ENCODE measurements at regions not wholly inside any gene's neighbourhood (a gene's known extent, or its start where the extent isn't known, plus 50 kb on each side); places are given as distances from the start of the nearest gene placed in this dataset.

DNA sequence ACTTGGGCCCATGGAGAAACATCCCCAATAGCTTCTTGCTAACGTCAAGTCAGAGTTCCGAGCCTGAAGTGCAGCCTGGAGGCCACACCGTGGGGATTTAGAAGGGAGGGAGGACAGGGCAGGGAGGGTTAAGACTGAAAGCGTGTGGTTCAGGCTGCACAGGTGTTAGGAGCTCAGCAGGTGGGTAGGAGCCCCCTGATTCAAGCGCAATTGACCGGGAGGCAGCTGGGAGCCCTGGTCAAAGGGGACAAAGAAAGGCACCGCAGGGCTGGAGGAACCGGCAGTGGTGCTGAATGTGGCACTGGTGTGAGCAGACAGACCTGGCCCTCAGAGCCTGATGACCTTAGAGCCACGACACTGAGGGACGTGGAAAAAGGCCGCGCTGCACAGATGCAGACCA, 149.6 kb downstream of the TMEM18 start:
- TF ChIP-seq GABPA (IDR thresholded peaks at IDR 0.05; ENCODE audit: low read depth) = no peak
- TF ChIP-seq, protein P1, sequence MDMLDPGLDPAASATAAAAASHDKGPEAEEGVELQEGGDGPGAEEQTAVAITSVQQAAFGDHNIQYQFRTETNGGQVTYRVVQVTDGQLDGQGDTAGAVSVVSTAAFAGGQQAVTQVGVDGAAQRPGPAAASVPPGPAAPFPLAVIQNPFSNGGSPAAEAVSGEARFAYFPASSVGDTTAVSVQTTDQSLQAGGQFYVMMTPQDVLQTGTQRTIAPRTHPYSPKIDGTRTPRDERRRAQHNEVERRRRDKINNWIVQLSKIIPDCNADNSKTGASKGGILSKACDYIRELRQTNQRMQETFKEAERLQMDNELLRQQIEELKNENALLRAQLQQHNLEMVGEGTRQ (IDR thresholded peaks at IDR 0.05; ENCODE audit: borderline replicate concordance, low read depth, low read length) = no peak
- no peak for TF ChIP-seq POLR2AphosphoS5 (IDR thresholded peaks at IDR 0.05; ENCODE audit: low read depth, low read length)
- TF ChIP-seq SMC3 (IDR thresholded peaks at IDR 0.05; ENCODE audit: low read depth, low read length) = no peak
- TF ChIP-seq, protein P2, sequence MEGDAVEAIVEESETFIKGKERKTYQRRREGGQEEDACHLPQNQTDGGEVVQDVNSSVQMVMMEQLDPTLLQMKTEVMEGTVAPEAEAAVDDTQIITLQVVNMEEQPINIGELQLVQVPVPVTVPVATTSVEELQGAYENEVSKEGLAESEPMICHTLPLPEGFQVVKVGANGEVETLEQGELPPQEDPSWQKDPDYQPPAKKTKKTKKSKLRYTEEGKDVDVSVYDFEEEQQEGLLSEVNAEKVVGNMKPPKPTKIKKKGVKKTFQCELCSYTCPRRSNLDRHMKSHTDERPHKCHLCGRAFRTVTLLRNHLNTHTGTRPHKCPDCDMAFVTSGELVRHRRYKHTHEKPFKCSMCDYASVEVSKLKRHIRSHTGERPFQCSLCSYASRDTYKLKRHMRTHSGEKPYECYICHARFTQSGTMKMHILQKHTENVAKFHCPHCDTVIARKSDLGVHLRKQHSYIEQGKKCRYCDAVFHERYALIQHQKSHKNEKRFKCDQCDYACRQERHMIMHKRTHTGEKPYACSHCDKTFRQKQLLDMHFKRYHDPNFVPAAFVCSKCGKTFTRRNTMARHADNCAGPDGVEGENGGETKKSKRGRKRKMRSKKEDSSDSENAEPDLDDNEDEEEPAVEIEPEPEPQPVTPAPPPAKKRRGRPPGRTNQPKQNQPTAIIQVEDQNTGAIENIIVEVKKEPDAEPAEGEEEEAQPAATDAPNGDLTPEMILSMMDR (IDR thresholded peaks at IDR 0.05) = no peak
- TF ChIP-seq EP300 (IDR thresholded peaks at IDR 0.05; ENCODE audit: borderline replicate concordance in 1 of 2, low read depth in 1 of 2, low read length in 1 of 2) = no peak
